CD4-positive, alpha-beta T cell (primary cell): ENCODE measurements at regions not wholly inside any gene's neighbourhood (a gene's known extent, or its start where the extent isn't known, plus 50 kb on each side); places are given as distances from the start of the nearest gene placed in this dataset.

Source experiments
- ATAC-seq: fragments of 200-7000 bp; cut with Tn5 transposase; one replicate; pipeline ENCODE4 v1.10.0; 2022; ENCODE audit warnings: mild to moderate bottlenecking; ENCODE audit not compliant: poor library complexity
- CTCF ChIA-PET: fragments of 350-600 bp; sonication (Branson Sonifier 250); formaldehyde crosslinking; loops from one replicate; lab custom pipeline; 2021; ENCODE audit warnings: antibody characterized with exemption, inconsistent platforms; lab: Charles Lee
- POLR2A ChIA-PET: fragments of 350-600 bp; sonication (Branson Sonifier 250); formaldehyde crosslinking; loops from one replicate; lab custom pipeline; 2021; ENCODE audit warnings: antibody characterized with exemption, inconsistent platforms; lab: Charles Lee
- DNase-seq, 14 experiments: peaks; one replicate each; pipeline ENCODE4 v3.0.0-alpha.2; 2013 to 2020; ENCODE audit warnings: mixed read lengths in 2 of 14
- H3K27ac ChIP-seq, 2 donors: one replicate each; pipeline versions ENCODE4 v1.5.1 to v1.7.0; 2013; ENCODE audit warnings: low read length in 2 of 2, low read depth in 1 of 2, mild to moderate bottlenecking in 1 of 2
- H3K27me3 ChIP-seq, 2 experiments: 1 replicate in 1 of 2; 2 replicates in 1 of 2; pipeline versions ENCODE4 v1.6.1 to v1.7.0; 2013; ENCODE audit warnings: low read length in 2 of 2, control low read depth in 1 of 2, mild to moderate bottlenecking in 1 of 2, moderate library complexity in 1 of 2; ENCODE audit not compliant: insufficient read depth in 2 of 2, control insufficient read depth in 1 of 2
- H3K36me3 ChIP-seq: one replicate; pipeline ENCODE4 v1.6.1; 2013; ENCODE audit warnings: low read length, control low read depth; ENCODE audit not compliant: insufficient read depth
- H3K4me1 ChIP-seq: one replicate; pipeline ENCODE4 v1.6.1; 2013; ENCODE audit warnings: low read length, control low read depth; ENCODE audit not compliant: insufficient read depth
- H3K4me3 ChIP-seq: one replicate; pipeline ENCODE4 v1.5.1; 2013; ENCODE audit warnings: mild to moderate bottlenecking, low read length, moderate library complexity
- H3K9me3 ChIP-seq, 2 experiments: 1 replicate in 1 of 2; 2 replicates in 1 of 2; pipeline versions ENCODE4 v1.6.1 to v1.7.0; 2013; ENCODE audit warnings: low read length in 2 of 2, mild to moderate bottlenecking in 2 of 2, control low read depth in 1 of 2, moderate library complexity in 1 of 2; ENCODE audit not compliant: control insufficient read depth in 1 of 2, insufficient read depth in 1 of 2
- H3K27ac Mint-ChIP-seq: one replicate; pipeline ENCODE4 v1.8.0; 2020; ENCODE audit warnings: mixed read lengths
- H3K27me3 Mint-ChIP-seq: one replicate; pipeline ENCODE4 v1.8.0; 2021; ENCODE audit warnings: mixed read lengths
- H3K36me3 Mint-ChIP-seq: one replicate; pipeline ENCODE4 v1.8.0; 2021; ENCODE audit warnings: low read depth, mixed read lengths
- H3K4me1 Mint-ChIP-seq: one replicate; pipeline ENCODE4 v1.8.0; 2021; ENCODE audit warnings: low read depth, mixed read lengths
- H3K4me3 Mint-ChIP-seq: one replicate; pipeline ENCODE4 v1.8.0; 2020; ENCODE audit warnings: mild to moderate bottlenecking, mixed read lengths
- H3K9me3 Mint-ChIP-seq: one replicate; pipeline ENCODE4 v1.8.0; 2020; ENCODE audit warnings: mixed read lengths
- intact Hi-C, 2 experiments: fragments of 100-400 bp; cut with DNase I in 1 of 2; cut with micrococcal nuclease in 1 of 2; formaldehyde crosslinking; loops; one replicate each; pipeline versions ENCODE4 v1.15.1 to v1.9.0; 2023 to 2025; cut with DNase I, micrococcal nuclease
- TF ChIP-seq, protein P1 (sequence below): fragments of 200-600 bp; IDR thresholded peaks from one replicate; pipeline ENCODE4 v1.8.0; 2022; ENCODE audit warnings: antibody characterized with exemption, mild to moderate bottlenecking

DNA sequence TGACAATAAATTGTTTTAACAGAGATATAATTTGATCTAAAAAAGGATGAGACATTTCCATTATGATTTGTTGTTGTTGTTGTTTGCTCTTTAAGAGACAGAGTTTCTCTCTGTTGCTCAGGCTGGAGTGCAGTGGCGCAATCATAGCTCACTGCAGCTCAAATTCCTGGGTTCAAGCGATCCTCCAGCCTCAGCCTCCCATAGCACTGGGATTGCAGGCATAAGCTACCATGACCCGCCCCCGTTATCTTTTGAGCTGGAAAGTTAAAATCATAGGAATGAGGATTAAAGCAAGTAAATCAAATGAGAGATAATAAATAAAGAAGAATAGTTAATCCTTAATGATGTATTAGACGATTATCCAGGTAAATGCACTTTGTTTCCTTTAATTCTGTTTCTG lies 224.4 kb upstream of the SMIM31 start:
- ChIA-PET CTCF (no interaction called here), POLR2A (no interaction called here)
- no peaks in the 10 kb centered on the region for H3K9me3 Mint-ChIP-seq
- H3K4me3 ChIP-seq = no peak overlapping the region
- H3K27ac ChIP-seq = no peak overlapping the region
- intact Hi-C loops = no loop called here
- ATAC-seq (no peak), DNase-seq (no peak)
- H3K27me3 ChIP-seq = no peaks in the 10 kb centered on the region
- no peaks in the 10 kb centered on the region for H3K9me3 ChIP-seq
- no peaks in the 10 kb centered on the region for H3K4me1 Mint-ChIP-seq
- H3K27me3 Mint-ChIP-seq = no peaks in the 10 kb centered on the region
- H3K4me3 Mint-ChIP-seq = no peak overlapping the region
- no peaks in the 10 kb centered on the region for H3K36me3 ChIP-seq
- TF ChIP-seq, protein P1, sequence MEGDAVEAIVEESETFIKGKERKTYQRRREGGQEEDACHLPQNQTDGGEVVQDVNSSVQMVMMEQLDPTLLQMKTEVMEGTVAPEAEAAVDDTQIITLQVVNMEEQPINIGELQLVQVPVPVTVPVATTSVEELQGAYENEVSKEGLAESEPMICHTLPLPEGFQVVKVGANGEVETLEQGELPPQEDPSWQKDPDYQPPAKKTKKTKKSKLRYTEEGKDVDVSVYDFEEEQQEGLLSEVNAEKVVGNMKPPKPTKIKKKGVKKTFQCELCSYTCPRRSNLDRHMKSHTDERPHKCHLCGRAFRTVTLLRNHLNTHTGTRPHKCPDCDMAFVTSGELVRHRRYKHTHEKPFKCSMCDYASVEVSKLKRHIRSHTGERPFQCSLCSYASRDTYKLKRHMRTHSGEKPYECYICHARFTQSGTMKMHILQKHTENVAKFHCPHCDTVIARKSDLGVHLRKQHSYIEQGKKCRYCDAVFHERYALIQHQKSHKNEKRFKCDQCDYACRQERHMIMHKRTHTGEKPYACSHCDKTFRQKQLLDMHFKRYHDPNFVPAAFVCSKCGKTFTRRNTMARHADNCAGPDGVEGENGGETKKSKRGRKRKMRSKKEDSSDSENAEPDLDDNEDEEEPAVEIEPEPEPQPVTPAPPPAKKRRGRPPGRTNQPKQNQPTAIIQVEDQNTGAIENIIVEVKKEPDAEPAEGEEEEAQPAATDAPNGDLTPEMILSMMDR = no peak
- H3K4me1 ChIP-seq = no peaks in the 10 kb centered on the region
- no peak overlapping the region for H3K27ac Mint-ChIP-seq
- no peaks in the 10 kb centered on the region for H3K36me3 Mint-ChIP-seq

DNA sequence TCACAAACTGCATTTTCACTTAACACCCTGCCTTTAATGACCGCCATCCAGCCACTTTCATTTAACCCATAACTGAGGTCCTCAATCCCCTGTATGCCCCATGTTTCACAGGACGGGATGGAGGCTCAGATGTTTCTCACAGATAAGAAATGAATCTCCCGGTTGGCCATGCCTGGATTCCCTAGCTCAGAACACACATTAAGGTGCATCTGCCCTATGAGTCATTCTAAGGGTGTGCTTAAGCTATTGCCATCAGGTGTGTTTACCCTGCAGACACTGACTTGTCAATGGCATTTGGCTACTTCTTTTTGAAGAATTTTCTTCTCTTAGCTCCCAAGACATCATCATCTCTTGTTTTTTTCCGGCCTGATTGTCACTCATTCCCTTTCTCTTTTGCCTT lies 222.6 kb upstream of the SMIM31 start:
- Mint-ChIP-seq H3K4me3 (no peak overlapping the region), H3K4me1 (no peaks in the 10 kb centered on the region), H3K27me3 (no peaks in the 10 kb centered on the region), H3K36me3 (no peaks in the 10 kb centered on the region), H3K27ac (no peak overlapping the region), H3K9me3 (no peaks in the 10 kb centered on the region)
- DNase-seq (no peak), ATAC-seq (no peak)
- ChIA-PET POLR2A (no interaction called here), CTCF (no interaction called here)
- H3K36me3 ChIP-seq = no peaks in the 10 kb centered on the region
- no peak overlapping the region for H3K27ac ChIP-seq
- no peaks in the 10 kb centered on the region for H3K9me3 ChIP-seq
- intact Hi-C loops = no loop called here
- H3K4me3 ChIP-seq = no peak overlapping the region
- TF ChIP-seq, protein P1 = no peak
- no peaks in the 10 kb centered on the region for H3K27me3 ChIP-seq
- no peaks in the 10 kb centered on the region for H3K4me1 ChIP-seq

GRCh38 chr4:164536814-164537213 lies 217.1 kb upstream of the SMIM31 start:
- Histone ChIP-seq H3K9me3 (peaks cover 5 to 8% of the 10 kb centered on the region in 2 experiments), H3K4me1 (no peaks in the 10 kb centered on the region), H3K27me3 (no peaks in the 10 kb centered on the region), H3K4me3 (no peak overlapping the region), H3K36me3 (no peaks in the 10 kb centered on the region), H3K27ac (no peak overlapping the region)
- Mint-ChIP-seq H3K4me3 (no peak overlapping the region), H3K9me3 (peaks cover 9% of the 10 kb centered on the region), H3K4me1 (no peaks in the 10 kb centered on the region), H3K27ac (no peak overlapping the region), H3K27me3 (no peaks in the 10 kb centered on the region), H3K36me3 (no peaks in the 10 kb centered on the region)
- ChIA-PET CTCF (no interaction called here), POLR2A (no interaction called here)
- no peak for DNase-seq
- ATAC-seq = no peak
- intact Hi-C loops = no loop called here
- TF ChIP-seq, protein P1 = no peak
